ENCODE measurements at regions not wholly inside any gene's neighbourhood (a gene's known extent, or its start where the extent isn't known, plus 50 kb on each side); places are given as distances from the start of the nearest gene placed in this dataset.

DNA sequence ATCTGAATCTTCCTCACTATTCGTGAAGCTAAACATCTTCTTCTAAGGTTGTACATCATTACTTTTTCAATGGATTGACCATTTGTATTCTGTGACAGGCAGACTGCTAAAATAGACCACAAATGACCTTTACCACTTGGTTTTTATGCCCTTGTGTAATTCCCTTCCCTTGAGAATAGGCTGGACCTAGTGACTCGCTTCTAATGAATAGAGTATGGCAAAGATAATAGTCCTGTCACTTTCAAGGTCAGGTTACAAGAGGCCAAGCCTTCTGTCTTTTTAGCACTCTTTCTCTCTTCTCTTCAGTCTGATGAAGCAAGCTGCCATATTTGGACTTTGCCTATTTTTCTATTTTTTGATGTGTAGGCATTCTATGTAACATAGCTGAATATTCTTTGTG lies 492.9 kb downstream of the SOX6 start:
- H4K20me1 ChIP-seq (ENCODE audit: insufficient read depth): no peaks in the 10 kb centered on the region
- H3K36me3 ChIP-seq (ENCODE audit: control insufficient read depth in 1 of 2, insufficient read depth in 2 of 2, low read length in 2 of 2): no peaks in the 10 kb centered on the region
- no peak overlapping the region for H3K27ac ChIP-seq (ENCODE audit: low read depth, low read length)
- intact Hi-C loops (cut with micrococcal nuclease): no loop called here
- H3K4me3 ChIP-seq (replicated peaks in 1 of 2; ENCODE audit: low read depth in 1 of 2, low read length in 2 of 2): no peak overlapping the region
- H3K27me3 ChIP-seq (ENCODE audit: insufficient read depth, low read length): peaks cover 20% of the 10 kb centered on the region
- no peaks in the 10 kb centered on the region for H3K9me2 ChIP-seq (ENCODE audit: insufficient read depth)
- TF ChIP-seq SRF (IDR thresholded peaks at IDR 0.05; ENCODE audit: low read depth) (no peak), TCF7L2 (IDR thresholded peaks at IDR 0.05; ENCODE audit: borderline replicate concordance, extremely low read depth, insufficient read depth, insufficient read length) (no peak), YY1 (IDR thresholded peaks at IDR 0.05; ENCODE audit: extremely low read depth, insufficient replicate concordance, low read depth, low read length) (no peak), SP1 (IDR thresholded peaks at IDR 0.05; ENCODE audit: low read depth) (no peak), EZH2phosphoT487 (IDR thresholded peaks at IDR 0.05; ENCODE audit: borderline replicate concordance) (no peak), CEBPB (IDR thresholded peaks at IDR 0.05; ENCODE audit: low read depth) (no peak), POLR2A (IDR thresholded peaks at IDR 0.05; ENCODE audit: borderline replicate concordance, extremely low read depth, insufficient read depth, insufficient read length) (no peak), FOSL1 (IDR thresholded peaks at IDR 0.05; ENCODE audit: low read depth) (no peak), SIN3A (IDR thresholded peaks at IDR 0.05; ENCODE audit: low read depth) (no peak), EZH2 (IDR thresholded peaks at IDR 0.05) (no peak), ZNF274 (IDR thresholded peaks at IDR 0.05; ENCODE audit: low read depth, low read length) (no peak), EGR1 (IDR thresholded peaks at IDR 0.05; ENCODE audit: low read depth) (no peak), CBX3 (IDR thresholded peaks at IDR 0.05; ENCODE audit: low read depth) (no peak)
- TF ChIP-seq, protein P1, sequence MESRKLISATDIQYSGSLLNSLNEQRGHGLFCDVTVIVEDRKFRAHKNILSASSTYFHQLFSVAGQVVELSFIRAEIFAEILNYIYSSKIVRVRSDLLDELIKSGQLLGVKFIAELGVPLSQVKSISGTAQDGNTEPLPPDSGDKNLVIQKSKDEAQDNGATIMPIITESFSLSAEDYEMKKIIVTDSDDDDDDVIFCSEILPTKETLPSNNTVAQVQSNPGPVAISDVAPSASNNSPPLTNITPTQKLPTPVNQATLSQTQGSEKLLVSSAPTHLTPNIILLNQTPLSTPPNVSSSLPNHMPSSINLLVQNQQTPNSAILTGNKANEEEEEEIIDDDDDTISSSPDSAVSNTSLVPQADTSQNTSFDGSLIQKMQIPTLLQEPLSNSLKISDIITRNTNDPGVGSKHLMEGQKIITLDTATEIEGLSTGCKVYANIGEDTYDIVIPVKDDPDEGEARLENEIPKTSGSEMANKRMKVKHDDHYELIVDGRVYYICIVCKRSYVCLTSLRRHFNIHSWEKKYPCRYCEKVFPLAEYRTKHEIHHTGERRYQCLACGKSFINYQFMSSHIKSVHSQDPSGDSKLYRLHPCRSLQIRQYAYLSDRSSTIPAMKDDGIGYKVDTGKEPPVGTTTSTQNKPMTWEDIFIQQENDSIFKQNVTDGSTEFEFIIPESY (IDR thresholded peaks at IDR 0.05; ENCODE audit: extremely low read depth, insufficient replicate concordance, low read length): no peak
- TF ChIP-seq, protein P2, sequence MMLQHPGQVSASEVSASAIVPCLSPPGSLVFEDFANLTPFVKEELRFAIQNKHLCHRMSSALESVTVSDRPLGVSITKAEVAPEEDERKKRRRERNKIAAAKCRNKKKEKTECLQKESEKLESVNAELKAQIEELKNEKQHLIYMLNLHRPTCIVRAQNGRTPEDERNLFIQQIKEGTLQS (IDR thresholded peaks at IDR 0.05): no peak
- TF ChIP-seq, protein P3, sequence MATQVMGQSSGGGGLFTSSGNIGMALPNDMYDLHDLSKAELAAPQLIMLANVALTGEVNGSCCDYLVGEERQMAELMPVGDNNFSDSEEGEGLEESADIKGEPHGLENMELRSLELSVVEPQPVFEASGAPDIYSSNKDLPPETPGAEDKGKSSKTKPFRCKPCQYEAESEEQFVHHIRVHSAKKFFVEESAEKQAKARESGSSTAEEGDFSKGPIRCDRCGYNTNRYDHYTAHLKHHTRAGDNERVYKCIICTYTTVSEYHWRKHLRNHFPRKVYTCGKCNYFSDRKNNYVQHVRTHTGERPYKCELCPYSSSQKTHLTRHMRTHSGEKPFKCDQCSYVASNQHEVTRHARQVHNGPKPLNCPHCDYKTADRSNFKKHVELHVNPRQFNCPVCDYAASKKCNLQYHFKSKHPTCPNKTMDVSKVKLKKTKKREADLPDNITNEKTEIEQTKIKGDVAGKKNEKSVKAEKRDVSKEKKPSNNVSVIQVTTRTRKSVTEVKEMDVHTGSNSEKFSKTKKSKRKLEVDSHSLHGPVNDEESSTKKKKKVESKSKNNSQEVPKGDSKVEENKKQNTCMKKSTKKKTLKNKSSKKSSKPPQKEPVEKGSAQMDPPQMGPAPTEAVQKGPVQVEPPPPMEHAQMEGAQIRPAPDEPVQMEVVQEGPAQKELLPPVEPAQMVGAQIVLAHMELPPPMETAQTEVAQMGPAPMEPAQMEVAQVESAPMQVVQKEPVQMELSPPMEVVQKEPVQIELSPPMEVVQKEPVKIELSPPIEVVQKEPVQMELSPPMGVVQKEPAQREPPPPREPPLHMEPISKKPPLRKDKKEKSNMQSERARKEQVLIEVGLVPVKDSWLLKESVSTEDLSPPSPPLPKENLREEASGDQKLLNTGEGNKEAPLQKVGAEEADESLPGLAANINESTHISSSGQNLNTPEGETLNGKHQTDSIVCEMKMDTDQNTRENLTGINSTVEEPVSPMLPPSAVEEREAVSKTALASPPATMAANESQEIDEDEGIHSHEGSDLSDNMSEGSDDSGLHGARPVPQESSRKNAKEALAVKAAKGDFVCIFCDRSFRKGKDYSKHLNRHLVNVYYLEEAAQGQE (IDR thresholded peaks at IDR 0.05; ENCODE audit: low read depth): no peak
- ChIA-PET CTCF (no interaction called here), POLR2A (no interaction called here), RAD21 (ENCODE audit: low non-redundant PET in 1 of 2, low total read pairs in 2 of 2, uncharacterized antibody in 2 of 2, unreplicated experiment in 2 of 2) (no interaction called here)
- DNase-seq (ENCODE audit: low read depth, low spot score): no peak
- H2AFZ ChIP-seq (ENCODE audit: low read depth, low read length, poor library complexity, severe bottlenecking): no peak overlapping the region
- no peak overlapping the region for H3K4me2 ChIP-seq (ENCODE audit: low read length)
- H3K79me2 ChIP-seq (ENCODE audit: insufficient read depth, low read length): no peaks in the 10 kb centered on the region
- no TSS peak for BruUV-seq (replicated peaks)
- no peaks in the 10 kb centered on the region for H3K9me3 ChIP-seq (ENCODE audit: control insufficient read depth in 1 of 2, insufficient read depth in 1 of 2, low read depth in 1 of 2, low read length in 2 of 2)
- no peak for ATAC-seq
- no peaks in the 10 kb centered on the region for H3K4me1 ChIP-seq (ENCODE audit: control insufficient read depth in 1 of 2, insufficient read depth in 2 of 2, low read length in 2 of 2)
- no peak overlapping the region for H3K9ac ChIP-seq (ENCODE audit: low read length)

All from HCT116 (cell line).